AG08396 (cell line): ENCODE measurements at regions not wholly inside any gene's neighbourhood (a gene's known extent, or its start where the extent isn't known, plus 50 kb on each side); places are given as distances from the start of the nearest gene placed in this dataset.
"Not testable (repeated sequence)": the region's sequence is repeated elsewhere in the genome, so short reads cannot be mapped to it uniquely, and the experiment has no call there.

ENCODE experiments used
- DNase-seq: peaks from one replicate; pipeline ENCODE4 v3.0.0; 2012; ENCODE audit warnings: low spot score, mixed read lengths

- DNase-seq, result no peak
Observed at GRCh38 chr4:184281231-184282139, 63.8 kb upstream of the ENPP6 start.

GRCh38 chr4:184280591-184281071, 63.0 kb upstream of the ENPP6 start:
- DNase-seq, result no peak

- no peak for DNase-seq
Observed at GRCh38 chr4:184280137-184280536, 62.5 kb upstream of the ENPP6 start.

GRCh38 chr4:184279496-184280061, 61.9 kb upstream of the ENPP6 start:
- no peak for DNase-seq

GRCh38 chr4:184277769-184278168, 60.1 kb upstream of the ENPP6 start:
- DNase-seq, result not testable (repeated sequence)

DNA sequence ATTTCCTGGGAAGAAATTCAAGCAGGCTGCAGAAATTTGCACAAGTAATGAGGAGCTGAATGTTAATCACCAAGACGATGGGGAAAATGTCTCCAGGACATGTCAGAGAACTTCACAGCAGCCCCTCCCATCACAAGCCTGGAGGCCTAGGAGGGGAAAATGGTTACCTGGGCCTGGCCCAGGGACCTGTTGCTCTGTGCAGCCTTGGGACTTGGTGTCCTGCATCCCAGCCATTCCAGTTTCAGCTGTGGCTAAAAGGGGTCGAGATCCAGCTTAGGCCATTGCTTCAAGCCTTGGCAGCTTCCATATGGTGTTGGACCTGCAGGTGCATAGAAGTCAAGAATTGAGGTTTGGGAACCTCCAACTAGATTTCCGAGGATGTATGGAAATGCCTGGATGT, 59.3 kb upstream of the ENPP6 start:
- not testable (repeated sequence) for DNase-seq

DNA sequence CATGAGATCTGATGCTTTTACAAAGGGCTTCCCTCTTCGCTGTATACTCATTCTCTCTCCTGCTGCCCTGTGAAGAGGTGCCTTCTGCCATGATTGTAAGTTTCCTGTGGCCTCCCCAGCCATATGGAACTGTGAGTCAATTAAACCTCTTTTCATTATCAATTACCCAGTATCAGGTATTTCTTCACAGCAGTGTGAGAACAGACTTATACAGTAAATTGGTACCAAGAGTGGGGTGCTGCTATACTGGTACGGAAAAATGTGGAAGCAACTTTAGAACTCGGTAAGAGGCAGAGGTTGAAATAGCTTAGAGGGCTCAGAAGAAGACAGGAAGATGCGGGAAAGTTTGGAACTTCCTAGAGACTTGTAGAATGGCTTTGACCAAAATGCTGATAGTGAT, 58.7 kb upstream of the ENPP6 start:
- not testable (repeated sequence) for DNase-seq

DNA sequence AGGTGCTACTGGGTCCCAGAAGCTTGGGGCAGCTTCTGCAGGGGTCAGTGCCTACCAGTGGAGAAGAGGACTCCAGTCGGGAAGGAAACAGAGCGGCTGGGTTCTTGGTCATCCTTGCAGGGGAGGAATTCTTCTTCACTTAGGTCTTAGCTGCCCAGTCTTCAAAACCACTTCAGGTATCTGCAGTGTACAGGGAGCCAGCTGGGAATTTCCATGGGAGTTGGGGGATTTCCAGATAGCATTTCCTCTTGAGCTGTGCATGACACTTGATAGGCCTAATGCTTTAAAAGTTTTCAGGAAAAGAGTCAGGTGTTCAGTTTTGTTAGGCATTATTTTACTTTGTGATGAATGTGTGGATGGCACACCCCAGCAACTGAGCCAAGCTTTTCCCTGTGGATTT, 58.1 kb upstream of the ENPP6 start:
- no peak for DNase-seq

GRCh38 chr4:184274286-184274951, 56.7 kb upstream of the ENPP6 start:
- DNase-seq, result no peak

DNA sequence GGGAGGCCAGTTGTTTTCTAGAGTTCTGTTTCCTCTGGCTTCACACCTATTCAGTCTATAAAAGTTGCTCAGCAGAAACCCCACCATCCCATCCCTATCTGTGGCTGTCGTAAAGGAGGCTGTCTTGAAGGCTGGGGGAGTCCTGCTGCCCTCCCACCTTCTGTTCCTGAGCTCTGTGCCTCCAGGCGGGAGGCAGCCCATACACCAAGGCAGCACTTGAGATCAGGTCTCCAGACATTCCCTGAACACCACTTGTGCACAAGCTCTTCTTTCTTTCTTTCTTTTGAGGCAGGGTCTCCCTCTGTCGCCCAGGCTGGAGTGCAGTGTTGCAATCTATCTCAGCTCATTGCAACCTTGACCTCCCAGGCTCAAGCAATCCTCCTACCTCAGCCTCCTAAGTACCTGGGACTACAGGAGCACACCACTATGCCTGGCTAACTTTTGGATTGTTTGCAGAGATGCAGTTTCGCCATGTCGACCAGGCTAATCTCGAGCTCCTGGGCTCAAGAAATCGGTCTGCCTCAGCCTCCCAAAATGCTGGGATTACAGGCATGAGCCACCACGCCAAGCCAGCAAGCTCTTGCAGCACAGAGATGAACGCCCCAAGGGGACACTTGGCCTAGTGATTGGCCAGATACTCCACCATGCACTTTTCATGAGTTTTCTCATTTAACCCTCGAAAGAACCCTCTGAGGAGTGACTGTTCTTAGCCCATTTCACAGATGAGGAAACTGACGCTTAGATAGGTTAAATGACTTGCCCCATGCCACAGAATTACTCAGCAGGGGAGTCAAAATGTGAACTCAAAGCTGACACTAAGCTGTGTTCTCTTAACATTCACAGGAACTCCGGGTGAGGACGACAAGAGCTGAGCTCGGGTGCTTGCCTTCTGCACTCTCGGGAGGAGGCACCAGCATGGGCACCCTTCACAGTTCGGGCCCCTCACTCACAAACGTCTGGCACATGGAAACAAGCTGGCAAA, 55.8 kb upstream of the ENPP6 start:
- DNase-seq, result no peak

GRCh38 chr4:184270808-184271413, 53.2 kb upstream of the ENPP6 start:
- no peak for DNase-seq

GRCh38 chr4:184269879-184270430, 52.3 kb upstream of the ENPP6 start:
- no peak for DNase-seq

DNA sequence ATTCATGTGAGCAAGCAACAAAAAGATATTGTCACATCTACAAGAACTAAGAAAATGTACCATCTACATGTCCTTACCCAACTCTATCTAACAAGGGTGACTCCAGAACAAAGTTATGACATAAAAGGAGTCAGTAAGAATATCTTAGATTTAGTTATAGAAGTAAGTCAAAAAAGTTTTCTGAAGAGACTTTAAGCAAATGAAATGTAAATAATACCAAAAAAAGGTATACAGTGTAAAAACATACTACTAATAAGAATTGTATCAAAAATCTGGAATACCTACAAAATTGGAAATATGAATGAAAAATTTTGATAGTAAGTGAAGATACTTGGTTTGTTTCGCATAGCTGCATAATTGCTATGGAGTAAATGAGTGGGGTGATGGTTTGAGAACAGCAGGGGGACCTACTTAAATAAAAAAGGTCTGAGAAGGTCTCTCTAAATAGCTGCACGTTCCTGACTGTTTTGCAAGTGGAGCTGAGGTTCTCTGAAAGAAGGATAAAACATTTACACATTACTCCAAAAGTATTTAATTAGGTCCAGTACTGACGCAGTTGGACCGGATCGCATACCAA, 51.0 kb upstream of the ENPP6 start:
- no peak for DNase-seq

DNA sequence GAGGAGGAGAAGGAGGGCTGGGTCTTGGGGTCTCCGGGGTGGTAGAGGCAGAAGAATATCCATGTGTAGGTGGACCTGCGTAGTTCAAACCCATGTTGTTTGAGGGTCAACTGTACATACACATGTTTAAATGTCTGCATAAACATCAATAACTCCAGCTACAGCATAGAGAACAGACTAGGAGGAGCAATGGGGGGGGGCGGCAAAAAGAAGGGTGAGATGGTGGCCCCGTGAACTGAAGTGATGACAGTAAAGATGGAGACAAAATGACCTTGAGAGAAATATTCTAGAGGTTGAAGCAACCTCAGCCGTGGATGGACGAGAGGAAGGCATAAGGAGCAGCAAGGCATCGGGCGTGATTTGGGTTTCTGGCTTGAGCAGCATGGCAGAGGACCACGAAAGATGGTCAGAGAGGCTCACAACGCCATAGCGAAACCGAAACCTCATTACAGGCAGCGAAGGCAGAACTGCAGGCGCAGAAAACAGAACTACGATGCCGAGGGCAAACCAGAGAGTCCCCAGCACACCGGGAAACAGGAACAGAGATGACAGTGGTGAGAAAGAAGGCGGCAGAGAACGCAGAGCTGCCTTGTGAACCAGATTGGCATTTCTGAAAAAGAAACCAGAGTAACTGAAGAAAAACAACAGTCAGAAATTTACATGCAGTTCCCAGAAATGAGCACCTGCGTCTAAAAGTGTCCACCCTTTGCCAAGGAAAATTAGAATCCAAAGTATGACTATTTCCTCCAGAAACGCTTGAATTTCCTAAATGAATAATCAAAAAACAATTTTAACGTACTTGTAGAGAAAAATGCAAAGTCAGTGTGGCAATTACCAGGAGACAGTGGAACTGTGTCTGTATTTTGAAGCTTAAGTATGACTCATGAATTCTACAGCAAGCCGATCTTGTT, 50.3 kb upstream of the ENPP6 start:
- peak; percentile 67 for DNase-seq
